DOHH2 (cell line): ENCODE measurements at regions not wholly inside any gene's neighbourhood (a gene's known extent, or its start where the extent isn't known, plus 50 kb on each side); places are given as distances from the start of the nearest gene placed in this dataset.

Experiments
- EZH2phosphoT487 ChIP-seq: fragments of 200-600 bp; sonication (generic); IDR thresholded peaks from 2 replicates; pipeline ENCODE4 v1.6.1; 2017; ENCODE audit warnings: borderline replicate concordance, mild to moderate bottlenecking, antibody characterized with exemption, low read length, moderate library complexity, mixed read lengths
- TF ChIP-seq, protein P1 (sequence below): fragments of 200-600 bp; sonication (generic); IDR thresholded peaks from one replicate; pipeline ENCODE4 v1.5.1; 2014; ENCODE audit warnings: antibody characterized with exemption, mild to moderate bottlenecking, low read depth, low read length; ENCODE audit not compliant: poor library complexity, severe bottlenecking

DNA sequence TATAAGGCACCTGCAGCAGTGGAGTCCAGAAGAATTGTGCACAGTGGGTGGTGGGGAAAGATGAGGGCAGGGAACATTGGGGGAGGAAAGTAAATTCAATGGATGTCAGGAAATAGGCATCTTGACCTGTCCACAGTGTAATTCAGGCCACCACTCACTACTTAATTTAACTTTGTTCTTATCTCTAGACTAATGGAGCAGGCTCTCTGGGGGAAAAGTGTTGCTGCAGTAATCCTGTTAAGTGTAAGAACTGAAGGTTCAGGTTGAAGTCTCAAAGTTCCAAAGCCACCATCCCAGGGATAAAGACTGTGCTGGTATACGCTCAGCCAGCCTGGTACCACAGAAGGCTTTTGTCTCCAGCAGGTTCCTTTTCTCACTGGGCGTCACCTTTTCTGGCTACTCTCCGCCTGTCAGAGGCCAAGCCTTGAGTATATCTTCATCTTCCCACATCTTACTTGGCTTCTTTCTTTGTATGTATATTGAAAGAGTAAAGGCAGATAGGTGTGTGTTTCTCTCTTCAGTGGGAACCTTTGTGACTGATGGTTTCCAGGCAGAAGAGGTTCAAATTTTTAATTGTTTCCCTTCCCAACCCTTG is 150.9 kb upstream of the DMRT1 start:
- TF ChIP-seq, protein P1, sequence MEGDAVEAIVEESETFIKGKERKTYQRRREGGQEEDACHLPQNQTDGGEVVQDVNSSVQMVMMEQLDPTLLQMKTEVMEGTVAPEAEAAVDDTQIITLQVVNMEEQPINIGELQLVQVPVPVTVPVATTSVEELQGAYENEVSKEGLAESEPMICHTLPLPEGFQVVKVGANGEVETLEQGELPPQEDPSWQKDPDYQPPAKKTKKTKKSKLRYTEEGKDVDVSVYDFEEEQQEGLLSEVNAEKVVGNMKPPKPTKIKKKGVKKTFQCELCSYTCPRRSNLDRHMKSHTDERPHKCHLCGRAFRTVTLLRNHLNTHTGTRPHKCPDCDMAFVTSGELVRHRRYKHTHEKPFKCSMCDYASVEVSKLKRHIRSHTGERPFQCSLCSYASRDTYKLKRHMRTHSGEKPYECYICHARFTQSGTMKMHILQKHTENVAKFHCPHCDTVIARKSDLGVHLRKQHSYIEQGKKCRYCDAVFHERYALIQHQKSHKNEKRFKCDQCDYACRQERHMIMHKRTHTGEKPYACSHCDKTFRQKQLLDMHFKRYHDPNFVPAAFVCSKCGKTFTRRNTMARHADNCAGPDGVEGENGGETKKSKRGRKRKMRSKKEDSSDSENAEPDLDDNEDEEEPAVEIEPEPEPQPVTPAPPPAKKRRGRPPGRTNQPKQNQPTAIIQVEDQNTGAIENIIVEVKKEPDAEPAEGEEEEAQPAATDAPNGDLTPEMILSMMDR: no peak
- TF ChIP-seq EZH2phosphoT487: no peak
